IMR-90 (cell line): ENCODE measurements at regions not wholly inside any gene's neighbourhood (a gene's known extent, or its start where the extent isn't known, plus 50 kb on each side); places are given as distances from the start of the nearest gene placed in this dataset.

Experiments
- ATAC-seq: fragments of 200-7000 bp; cut with Tn5 transposase; 2 replicates; pipeline ENCODE4 v1.9.1; 2020; ENCODE audit warnings: low read depth, mild to moderate bottlenecking, moderate library complexity
- BruUV-seq: library from RNA; stranded (reverse); fragments of 400-500 nt; replicated peaks from 2 replicates; lab custom pipeline; 2021; lab: Mats Ljungman, UMichigan
- CTCF ChIA-PET: fragments of 300-600 bp; formaldehyde crosslinking; extraction: SDS; loops from one replicate; lab custom pipeline; 2021; ENCODE audit warnings: antibody characterized with exemption; lab: Yijun Ruan, JAX
- POLR2A ChIA-PET: fragments of 300-600 bp; sonication (Branson Sonifier 250); formaldehyde crosslinking; loops from one replicate; lab custom pipeline; 2022; ENCODE audit warnings: antibody characterized with exemption; ENCODE audit not compliant: unreplicated experiment; lab: Charles Lee
- DNase-seq: peaks from one replicate; pipeline ENCODE4 v3.0.0; 2013
- H2AFZ ChIP-seq: replicated peaks from 2 replicates; pipeline ENCODE3; 2013; ENCODE audit warnings: low read length, mild to moderate bottlenecking; ENCODE audit not compliant: poor library complexity
- H2AK5ac ChIP-seq: 2 replicates; pipeline ENCODE4 v1.6.1; 2013; ENCODE audit warnings: low read depth, low read length, inconsistent platforms
- H2AK9ac ChIP-seq: replicated peaks from 2 replicates; pipeline ENCODE3; 2013; ENCODE audit warnings: mild to moderate bottlenecking, low read depth, low read length, moderate library complexity; ENCODE audit not compliant: poor library complexity
- H2BK120ac ChIP-seq: 2 replicates; pipeline ENCODE4 v1.6.1; 2013; ENCODE audit warnings: low read depth, low read length, inconsistent platforms
- H2BK15ac ChIP-seq: 3 replicates; pipeline ENCODE4 v1.6.1; 2013; ENCODE audit warnings: low read depth, low read length, inconsistent platforms
- H2BK20ac ChIP-seq: 2 replicates; pipeline ENCODE4 v1.6.1; 2013; ENCODE audit warnings: low read depth, mild to moderate bottlenecking, inconsistent platforms, low read length, moderate library complexity
- H2BK5ac ChIP-seq: 2 replicates; pipeline ENCODE4 v1.6.1; 2013; ENCODE audit warnings: mild to moderate bottlenecking, low read depth, low read length, inconsistent platforms; ENCODE audit not compliant: poor library complexity, severe bottlenecking
- H3K14ac ChIP-seq: replicated peaks from 2 replicates; pipeline ENCODE4 v1.6.1; 2013; ENCODE audit warnings: low read depth, low read length, inconsistent platforms
- H3K18ac ChIP-seq: 2 replicates; pipeline ENCODE4 v1.6.1; 2013; ENCODE audit warnings: low read depth, low read length, control low read depth
- H3K23ac ChIP-seq: 2 replicates; pipeline ENCODE4 v1.6.1; 2013; ENCODE audit warnings: low read depth, low read length, inconsistent platforms
- H3K27ac ChIP-seq: 2 replicates; pipeline ENCODE4 v1.5.1; 2013; ENCODE audit warnings: mild to moderate bottlenecking, control low read depth, low read length; ENCODE audit not compliant: insufficient read depth
- H3K27me3 ChIP-seq: 2 replicates; pipeline ENCODE4 v1.6.1; 2013; ENCODE audit warnings: low read length; ENCODE audit not compliant: control insufficient read depth, insufficient read depth
- H3K36me3 ChIP-seq: 2 replicates; pipeline ENCODE4 v1.6.1; 2013; ENCODE audit warnings: low read length, mixed read lengths; ENCODE audit not compliant: control insufficient read depth, insufficient read depth
- H3K4ac ChIP-seq: 2 replicates; pipeline ENCODE4 v1.6.1; 2013; ENCODE audit warnings: low read depth, low read length, inconsistent platforms
- H3K4me1 ChIP-seq: 2 replicates; pipeline ENCODE4 v1.6.1; 2013; ENCODE audit warnings: low read length, mixed read lengths; ENCODE audit not compliant: control insufficient read depth, insufficient read depth
- H3K4me2 ChIP-seq: 2 replicates; pipeline ENCODE4 v1.6.1; 2013; ENCODE audit warnings: low read depth, mild to moderate bottlenecking, control low read depth, low read length, moderate library complexity
- H3K4me3 ChIP-seq: 2 replicates; pipeline ENCODE4 v1.5.1; 2013; ENCODE audit warnings: low read depth, mild to moderate bottlenecking, control low read depth, low read length, moderate library complexity; ENCODE audit not compliant: insufficient read depth
- H3K56ac ChIP-seq: 2 replicates; pipeline ENCODE4 v1.6.1; 2013; ENCODE audit warnings: low read length, inconsistent platforms; ENCODE audit not compliant: insufficient read depth; ENCODE audit errors: extremely low read depth
- H3K79me1 ChIP-seq, 2 experiments: 2 replicates each; pipeline ENCODE4 v1.6.1; 2013; ENCODE audit warnings: low read length in 2 of 2, inconsistent platforms in 1 of 2, low read depth in 1 of 2
- H3K9ac ChIP-seq: 2 replicates; pipeline ENCODE4 v1.6.1; 2013; ENCODE audit warnings: low read depth, low read length, control low read depth
- H3K9me1 ChIP-seq: 2 replicates; pipeline ENCODE4 v1.6.1; 2013; ENCODE audit warnings: low read length, inconsistent platforms; ENCODE audit not compliant: insufficient read depth
- H3K9me3 ChIP-seq: 2 replicates; pipeline ENCODE4 v1.6.1; 2013; ENCODE audit warnings: low read length; ENCODE audit not compliant: control insufficient read depth, insufficient read depth
- H4K20me1 ChIP-seq: 2 replicates; pipeline ENCODE4 v1.6.1; 2013; ENCODE audit warnings: low read length, inconsistent platforms; ENCODE audit not compliant: insufficient read depth
- H4K5ac ChIP-seq: 2 replicates; pipeline ENCODE4 v1.6.1; 2013; ENCODE audit warnings: mild to moderate bottlenecking, low read depth, low read length, control low read depth
- H4K8ac ChIP-seq, 2 experiments: 2 replicates each; pipeline ENCODE4 v1.6.1; 2013; ENCODE audit warnings: low read depth in 2 of 2, low read length in 2 of 2, control low read depth in 1 of 2, inconsistent platforms in 1 of 2
- H4K91ac ChIP-seq: 2 replicates; pipeline ENCODE4 v1.6.1; 2013; ENCODE audit warnings: low read depth, low read length, inconsistent platforms; ENCODE audit not compliant: insufficient read depth
- CEBPB ChIP-seq: IDR thresholded peaks from 2 replicates; pipeline ENCODE4 v1.6.1; 2012; ENCODE audit warnings: low read depth, low read length, improper control_type of control experiment
- USF2 ChIP-seq: fragments of 150-350 bp; IDR thresholded peaks from 2 replicates; pipeline ENCODE4 v1.6.1; 2017; ENCODE audit warnings: mild to moderate bottlenecking, antibody characterized with exemption, low read length, low read depth
- WGBS, 2 experiments: methylation state at CpG; one replicate each; pipeline versions ENCODE4 v1.1.5 to v1.1.7; 2013; ENCODE audit warnings: missing lambda C conversion rate in 2 of 2; ENCODE audit not compliant: insufficient read length in 1 of 2; ENCODE audit errors: extremely low coverage in 2 of 2; 5-methylcytosine and 5-hydroxymethylcytosine counted together
- dilution Hi-C: fragments of 300-500 bp; cut with HindIII; formaldehyde crosslinking; loops from one replicate; pipeline ENCODE4 v1.14.3; 2018; ENCODE audit warnings: low sequenced_read_pairs; ENCODE audit not compliant: unreplicated experiment
- in situ Hi-C: fragments of 300-500 bp; cut with MboI; formaldehyde crosslinking; loops from 3 replicates; pipeline ENCODE4 v1.14.3; 2019; ENCODE audit warnings: low sequenced_read_pairs, inconsistent platforms, mixed read lengths
- intact Hi-C: fragments of 100-400 bp; cut with micrococcal nuclease; formaldehyde crosslinking; loops from 2 replicates; pipeline ENCODE4 v1.10.0; 2022

GRCh38 chr10:89118091-89118490 is 89.0 kb downstream of the CH25H start:
- Histone ChIP-seq H3K23ac (no peak overlapping the region), H3K4me2 (no peak overlapping the region), H4K8ac (no peak overlapping the region), H4K5ac (no peak overlapping the region; the same call in 1 of the 2 replicates), H3K14ac (no peak overlapping the region; the same call in 1 of the 2 replicates), H3K9ac (no peak overlapping the region), H3K9me3 (no peaks in the 10 kb centered on the region), H2AK5ac (no peak overlapping the region), H4K20me1 (no peaks in the 10 kb centered on the region), H3K79me1 (no peaks in the 10 kb centered on the region), H3K18ac (no peak overlapping the region), H3K4me3 (no peak overlapping the region), H2BK20ac (peak overlapping the region; percentile 12; the same call in 1 of the 2 replicates), H2BK5ac (peak overlapping the region; percentile 4), H2AFZ (no peak overlapping the region), H2BK15ac (peak overlapping the region; percentile 79; the same call in 1 of the 3 replicates), H3K4ac (peak overlapping the region; percentile 30; the same call in 1 of the 2 replicates), H2AK9ac (no peak overlapping the region), H3K27me3 (no peaks in the 10 kb centered on the region), H3K36me3 (no peaks in the 10 kb centered on the region), H4K91ac (no peak overlapping the region), H3K4me1 (peaks cover 11% of the 10 kb centered on the region), H2BK120ac (no peak overlapping the region), H3K27ac (no peak overlapping the region), H3K9me1 (peaks cover 4% of the 10 kb centered on the region; the same call in 1 of the 2 replicates), H3K56ac (no peak overlapping the region)
- dilution Hi-C loops (no loop called here), in situ Hi-C loops (no loop called here), intact Hi-C loops (loop anchor here (5.0 kb wide), 1 partner anchor 84 kb away; no protein-coding TSS in a partner anchor)
- BruUV-seq: no TSS peak
- ATAC-seq (peak; percentile 8; the same call in 1 of the 2 replicates), DNase-seq (peak; percentile 69)
- TF ChIP-seq USF2: no peak
- TF ChIP-seq CEBPB: no peak
- CTCF ChIA-PET: no interaction called here
- POLR2A ChIA-PET: interaction anchor here (0.7 kb wide), 1 partner anchor 12 kb away, joined by 7 read pairs; no protein-coding TSS in a partner anchor
- no CpG with 5 or more reads among the region's 1 CpG for WGBS, 2 experiments
